Motor neuron (in vitro differentiated cells): ENCODE measurements at regions not wholly inside any gene's neighbourhood (a gene's known extent, or its start where the extent isn't known, plus 50 kb on each side); places are given as distances from the start of the nearest gene placed in this dataset.
"Not testable (repeated sequence)": the region's sequence is repeated elsewhere in the genome, so short reads cannot be mapped to it uniquely, and the experiment has no call there.

ENCODE experiments used
- ATAC-seq, 8 experiments: fragments of 200-7000 bp; cut with Tn5 transposase; replicated peaks in 6 of 8; 2 replicates each; pipeline ENCODE4 v1.8.0; 2021; ENCODE audit warnings: mild to moderate bottlenecking in 8 of 8, moderate library complexity in 8 of 8
- H3K27ac ChIP-seq, 2 donors: fragments of 250-450 bp; sonication (Bioruptor Pico); 2 replicates each; pipeline ENCODE4 v1.9.0; 2021; ENCODE audit warnings: antibody characterized with exemption in 2 of 2, mild to moderate bottlenecking in 2 of 2, moderate library complexity in 1 of 2
- H3K4me1 ChIP-seq, 2 donors: fragments of 250-450 bp; sonication (Bioruptor Pico); replicated peaks in 1 of 2; 2 replicates each; pipeline ENCODE4 v1.6.1; 2021; ENCODE audit warnings: antibody characterized with exemption in 2 of 2, mild to moderate bottlenecking in 2 of 2, moderate library complexity in 1 of 2
- H3K4me3 ChIP-seq, 5 donors: fragments of 250-450 bp; sonication (Bioruptor Pico); 2 replicates each; pipeline ENCODE4 v1.9.0; 2021; ENCODE audit warnings: antibody characterized with exemption in 5 of 5, mild to moderate bottlenecking in 5 of 5, moderate library complexity in 4 of 5
- WGBS, 10 experiments: fragments of 450-650 bp; shearing (Covaris generic); methylation state at CpG; one replicate each; pipeline ENCODE4 v1.0.0; 2022; 5-methylcytosine and 5-hydroxymethylcytosine counted together
- in situ Hi-C, 9 experiments: fragments of 400-800 bp; cut with MboI; loops; one replicate each; pipeline ENCODE4 v1.15.0; 2021; ENCODE audit warnings: low sequenced_read_pairs in 9 of 9, low pct_unique_long_range_greater_than_20kb in 2 of 9; ENCODE audit not compliant: unreplicated experiment in 9 of 9

DNA sequence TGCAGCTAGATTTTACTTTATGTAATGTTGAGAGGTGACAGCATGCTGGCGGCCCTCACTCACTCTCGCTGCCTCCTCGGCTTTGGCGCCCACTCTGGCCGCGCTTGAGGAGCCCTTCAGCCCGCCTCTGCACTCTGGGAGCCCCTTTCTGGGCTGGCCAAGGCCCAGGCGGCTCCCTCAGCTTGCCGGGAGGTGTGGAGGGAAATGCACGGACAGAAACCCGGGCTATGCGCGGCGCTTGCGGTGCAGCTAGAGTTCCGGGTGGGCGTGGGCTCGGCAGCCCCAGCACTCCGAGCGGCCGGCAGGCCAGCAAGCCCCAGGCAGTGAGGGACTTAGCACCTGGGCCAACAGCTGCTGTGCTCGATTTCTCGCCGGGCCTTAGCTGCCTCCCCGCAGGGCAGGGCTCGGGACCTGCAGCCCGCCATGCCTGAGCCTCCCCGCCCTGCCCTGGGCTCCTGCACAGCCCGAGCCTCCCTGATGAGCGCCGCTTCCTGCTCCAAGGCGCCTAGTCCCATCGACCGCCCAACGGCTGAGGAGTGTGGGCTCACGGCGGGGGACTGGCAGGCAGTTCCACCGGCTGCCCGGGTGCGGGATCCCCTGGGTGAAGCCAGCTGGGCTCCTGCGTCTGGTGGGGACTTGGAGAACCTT is 128.7 kb downstream of the GASK1B start:
- no peak overlapping the region for H3K27ac ChIP-seq
- ATAC-seq, result no peak
- no peak overlapping the region for H3K4me3 ChIP-seq
- WGBS, 10 experiments, result 70 to 100% (median 92%) methylated on average over 2 to 7 of the region's 41 CpGs; no CpG with 5 or more reads in 3 of the 10 experiments
- in situ Hi-C loops, result no loop called here
- H3K4me1 ChIP-seq, result no peaks in the 10 kb centered on the region

- ATAC-seq, result peak in 2 of 8 experiments; percentile 52 to 65
- no peak overlapping the region for H3K4me3 ChIP-seq
- no peaks in the 10 kb centered on the region for H3K4me1 ChIP-seq
- in situ Hi-C loops, result no loop called here
- no peak overlapping the region for H3K27ac ChIP-seq
These were observed 130.2 kb downstream of the GASK1B start for GRCh38 chr4:158042591-158043030.

DNA sequence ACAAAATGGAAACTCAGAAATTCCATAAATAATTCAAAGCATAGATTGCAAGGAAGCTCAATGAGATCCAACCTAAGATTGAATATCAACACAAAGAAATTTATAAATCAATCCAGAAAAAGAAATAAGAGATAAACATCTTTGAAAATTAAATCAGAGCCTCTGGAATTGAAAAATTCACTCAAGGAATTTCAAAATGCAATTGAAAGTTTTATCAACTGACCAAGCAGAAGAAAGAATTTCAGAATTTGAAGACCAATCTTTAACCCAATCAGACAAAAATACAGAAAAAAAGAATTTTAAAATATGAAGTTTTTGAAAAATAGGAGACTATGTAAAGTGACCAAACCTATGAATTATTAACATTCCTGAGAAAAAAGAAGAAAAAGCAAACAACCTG is 134.1 kb downstream of the GASK1B start:
- ATAC-seq, result no peak
- H3K27ac ChIP-seq, result no peak overlapping the region
- in situ Hi-C loops, result no loop called here
- H3K4me3 ChIP-seq, result no peak overlapping the region
- no peaks in the 10 kb centered on the region for H3K4me1 ChIP-seq

GRCh38 chr4:158036998-158037397 is 135.8 kb downstream of the GASK1B start:
- Histone ChIP-seq H3K27ac (no peak overlapping the region), H3K4me3 (no peak overlapping the region), H3K4me1 (no peaks in the 10 kb centered on the region)
- WGBS, 10 experiments, result 83 to 100% methylated on average over 1 of the region's 1 CpG; no CpG with 5 or more reads in 8 of the 10 experiments
- in situ Hi-C loops, result no loop called here
- ATAC-seq, result no peak

GRCh38 chr4:158035662-158036195 is 137.1 kb downstream of the GASK1B start:
- no peak for ATAC-seq
- in situ Hi-C loops, result no loop called here
- no peaks in the 10 kb centered on the region for H3K4me1 ChIP-seq
- no peak overlapping the region for H3K27ac ChIP-seq
- H3K4me3 ChIP-seq, result no peak overlapping the region
- 63 to 100% (median 87%) methylated on average over 1 to 2 of the region's 2 CpGs; no CpG with 5 or more reads in 2 of the 10 experiments for WGBS, 10 experiments

GRCh38 chr4:158033416-158034120 is 139.3 kb downstream of the GASK1B start:
- Histone ChIP-seq H3K4me1 (no peaks in the 10 kb centered on the region), H3K27ac (no peak overlapping the region), H3K4me3 (no peak overlapping the region)
- peak in 1 of 8 experiments; percentile 26 for ATAC-seq
- in situ Hi-C loops, result no loop called here
- WGBS, 10 experiments, result 38 to 98% (median 86%) methylated on average over 3 to 5 of the region's 5 CpGs

GRCh38 chr4:158032733-158033415 is 140.0 kb downstream of the GASK1B start:
- WGBS, 10 experiments, result 48 to 100% (median 94%) methylated on average over 2 to 4 of the region's 4 CpGs
- H3K4me3 ChIP-seq, result no peak overlapping the region
- H3K27ac ChIP-seq, result no peak overlapping the region
- in situ Hi-C loops, result no loop called here
- no peaks in the 10 kb centered on the region for H3K4me1 ChIP-seq
- no peak for ATAC-seq

DNA sequence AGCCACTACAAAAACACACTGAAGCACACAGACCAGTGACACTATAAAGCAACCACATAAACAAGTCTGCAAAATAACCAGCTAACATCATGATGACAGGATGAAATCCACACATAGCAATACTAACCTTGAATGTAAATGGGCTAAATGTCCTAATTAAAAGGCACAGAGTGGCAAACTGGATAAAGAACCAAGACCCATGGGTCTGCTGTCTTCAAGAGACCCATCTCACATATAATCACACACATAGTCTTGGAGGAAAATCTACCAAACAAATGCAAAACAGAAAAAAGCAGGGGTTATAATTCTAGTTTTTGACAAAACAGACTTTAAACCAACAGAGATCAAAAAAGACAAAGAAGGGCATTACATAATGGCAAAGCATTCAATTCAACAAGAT is 144.4 kb downstream of the GASK1B start:
- ATAC-seq, in situ Hi-C loops, H3K27ac ChIP-seq, H3K4me3 ChIP-seq, H3K4me1 ChIP-seq: not testable (repeated sequence)

GRCh38 chr4:158025131-158025530 is 147.7 kb downstream of the GASK1B start:
- 50 to 89% (median 71%) methylated on average over 1 of the region's 1 CpG; no CpG with 5 or more reads in 7 of the 10 experiments for WGBS, 10 experiments
- ATAC-seq, result peak in 2 of 8 experiments; percentile 10 to 59
- Histone ChIP-seq H3K27ac (no peak overlapping the region), H3K4me1 (peaks cover 12 to 16% of the 10 kb centered on the region in 2 donors), H3K4me3 (no peak overlapping the region)
- in situ Hi-C loops, result no loop called here

DNA sequence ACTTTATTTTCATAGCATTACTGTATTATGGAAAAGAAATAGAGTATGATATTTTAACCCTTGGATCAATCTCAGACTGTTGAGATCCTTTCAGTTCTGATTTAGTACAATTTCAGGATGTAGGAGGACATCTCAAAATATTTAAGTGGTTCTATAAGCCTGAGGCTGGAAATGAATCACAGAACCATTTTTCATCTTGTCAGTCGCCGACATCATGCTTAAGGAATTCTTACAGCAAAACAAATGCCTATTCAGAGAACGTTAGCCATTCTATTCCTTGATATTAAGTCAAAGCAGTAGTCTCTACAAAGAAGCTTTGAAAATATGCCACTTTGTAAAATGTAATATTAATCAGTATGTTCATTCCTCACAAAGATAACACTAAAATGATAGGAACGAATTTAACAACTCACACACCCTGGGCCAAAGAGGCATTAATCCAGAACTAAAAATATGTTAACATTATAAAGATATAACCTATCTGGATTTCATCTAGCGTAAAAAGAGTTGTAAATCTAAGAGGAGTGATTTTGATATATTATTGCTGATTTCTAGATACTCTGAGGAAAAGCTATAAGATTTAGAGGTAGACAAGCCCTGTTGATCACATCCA is 152.0 kb downstream of the GASK1B start:
- 0 to 66% (median 36%) methylated on average over 2 to 5 of the region's 5 CpGs for WGBS, 10 experiments
- in situ Hi-C loops, result loop anchor here in 1 of 9 experiments (25.0 kb wide), 1 partner anchor 591 kb away; no protein-coding TSS in a partner anchor
- H3K27ac ChIP-seq, result peak overlapping the region in 1 of 2 donors; percentile 62

GRCh38 chr4:158020176-158020575 is 152.6 kb downstream of the GASK1B start:
- Histone ChIP-seq H3K4me1 (peaks cover 29 to 41% of the 10 kb centered on the region in 2 donors), H3K27ac (peak overlapping the region in 1 of 2 donors; percentile 62), H3K4me3 (no peak overlapping the region)
- in situ Hi-C loops, result loop anchor here in 1 of 9 experiments (25.0 kb wide), 1 partner anchor 592 kb away; no protein-coding TSS in a partner anchor
- peak; percentile 70 to 96 (median 80) for ATAC-seq

More for the DNA sequence above, 152.0 kb downstream of the GASK1B start:
- Histone ChIP-seq H3K4me1 (peaks cover 29 to 41% of the 10 kb centered on the region in 2 donors), H3K4me3 (no peak overlapping the region)
- ATAC-seq, result peak; percentile 43 to 75 (median 59)

GRCh38 chr4:158018831-158019230 is 154.0 kb downstream of the GASK1B start:
- no peak for ATAC-seq
- Histone ChIP-seq H3K4me1 (peaks cover 29 to 41% of the 10 kb centered on the region in 2 donors), H3K4me3 (no peak overlapping the region), H3K27ac (no peak overlapping the region)
- 77 to 91% (median 80%) methylated on average over 1 of the region's 1 CpG; no CpG with 5 or more reads in 5 of the 10 experiments for WGBS, 10 experiments
- in situ Hi-C loops, result loop anchor here in 1 of 9 experiments (25.0 kb wide), 1 partner anchor 593 kb away; no protein-coding TSS in a partner anchor
